CD4-positive, alpha-beta T cell (primary cell): ENCODE measurements at regions not wholly inside any gene's neighbourhood (a gene's known extent, or its start where the extent isn't known, plus 50 kb on each side); places are given as distances from the start of the nearest gene placed in this dataset.

Source experiments
- ATAC-seq: fragments of 200-7000 bp; cut with Tn5 transposase; one replicate; pipeline ENCODE4 v1.10.0; 2022; ENCODE audit warnings: mild to moderate bottlenecking; ENCODE audit not compliant: poor library complexity
- CTCF ChIA-PET: fragments of 350-600 bp; sonication (Branson Sonifier 250); formaldehyde crosslinking; loops from one replicate; lab custom pipeline; 2021; ENCODE audit warnings: antibody characterized with exemption, inconsistent platforms; lab: Charles Lee
- POLR2A ChIA-PET: fragments of 350-600 bp; sonication (Branson Sonifier 250); formaldehyde crosslinking; loops from one replicate; lab custom pipeline; 2021; ENCODE audit warnings: antibody characterized with exemption, inconsistent platforms; lab: Charles Lee
- DNase-seq, 14 experiments: peaks; one replicate each; pipeline ENCODE4 v3.0.0-alpha.2; 2013 to 2020; ENCODE audit warnings: mixed read lengths in 2 of 14
- H3K27ac ChIP-seq, 2 donors: one replicate each; pipeline versions ENCODE4 v1.5.1 to v1.7.0; 2013; ENCODE audit warnings: low read length in 2 of 2, low read depth in 1 of 2, mild to moderate bottlenecking in 1 of 2
- H3K27me3 ChIP-seq, 2 experiments: 1 replicate in 1 of 2; 2 replicates in 1 of 2; pipeline versions ENCODE4 v1.6.1 to v1.7.0; 2013; ENCODE audit warnings: low read length in 2 of 2, control low read depth in 1 of 2, mild to moderate bottlenecking in 1 of 2, moderate library complexity in 1 of 2; ENCODE audit not compliant: insufficient read depth in 2 of 2, control insufficient read depth in 1 of 2
- H3K36me3 ChIP-seq: one replicate; pipeline ENCODE4 v1.6.1; 2013; ENCODE audit warnings: low read length, control low read depth; ENCODE audit not compliant: insufficient read depth
- H3K4me1 ChIP-seq: one replicate; pipeline ENCODE4 v1.6.1; 2013; ENCODE audit warnings: low read length, control low read depth; ENCODE audit not compliant: insufficient read depth
- H3K4me3 ChIP-seq: one replicate; pipeline ENCODE4 v1.5.1; 2013; ENCODE audit warnings: mild to moderate bottlenecking, low read length, moderate library complexity
- H3K9me3 ChIP-seq, 2 experiments: 1 replicate in 1 of 2; 2 replicates in 1 of 2; pipeline versions ENCODE4 v1.6.1 to v1.7.0; 2013; ENCODE audit warnings: low read length in 2 of 2, mild to moderate bottlenecking in 2 of 2, control low read depth in 1 of 2, moderate library complexity in 1 of 2; ENCODE audit not compliant: control insufficient read depth in 1 of 2, insufficient read depth in 1 of 2
- H3K27ac Mint-ChIP-seq: one replicate; pipeline ENCODE4 v1.8.0; 2020; ENCODE audit warnings: mixed read lengths
- H3K27me3 Mint-ChIP-seq: one replicate; pipeline ENCODE4 v1.8.0; 2021; ENCODE audit warnings: mixed read lengths
- H3K36me3 Mint-ChIP-seq: one replicate; pipeline ENCODE4 v1.8.0; 2021; ENCODE audit warnings: low read depth, mixed read lengths
- H3K4me1 Mint-ChIP-seq: one replicate; pipeline ENCODE4 v1.8.0; 2021; ENCODE audit warnings: low read depth, mixed read lengths
- H3K4me3 Mint-ChIP-seq: one replicate; pipeline ENCODE4 v1.8.0; 2020; ENCODE audit warnings: mild to moderate bottlenecking, mixed read lengths
- H3K9me3 Mint-ChIP-seq: one replicate; pipeline ENCODE4 v1.8.0; 2020; ENCODE audit warnings: mixed read lengths
- intact Hi-C, 2 experiments: fragments of 100-400 bp; cut with DNase I in 1 of 2; cut with micrococcal nuclease in 1 of 2; formaldehyde crosslinking; loops; one replicate each; pipeline versions ENCODE4 v1.15.1 to v1.9.0; 2023 to 2025; cut with DNase I, micrococcal nuclease
- TF ChIP-seq, protein P1 (sequence below): fragments of 200-600 bp; IDR thresholded peaks from one replicate; pipeline ENCODE4 v1.8.0; 2022; ENCODE audit warnings: antibody characterized with exemption, mild to moderate bottlenecking

DNA sequence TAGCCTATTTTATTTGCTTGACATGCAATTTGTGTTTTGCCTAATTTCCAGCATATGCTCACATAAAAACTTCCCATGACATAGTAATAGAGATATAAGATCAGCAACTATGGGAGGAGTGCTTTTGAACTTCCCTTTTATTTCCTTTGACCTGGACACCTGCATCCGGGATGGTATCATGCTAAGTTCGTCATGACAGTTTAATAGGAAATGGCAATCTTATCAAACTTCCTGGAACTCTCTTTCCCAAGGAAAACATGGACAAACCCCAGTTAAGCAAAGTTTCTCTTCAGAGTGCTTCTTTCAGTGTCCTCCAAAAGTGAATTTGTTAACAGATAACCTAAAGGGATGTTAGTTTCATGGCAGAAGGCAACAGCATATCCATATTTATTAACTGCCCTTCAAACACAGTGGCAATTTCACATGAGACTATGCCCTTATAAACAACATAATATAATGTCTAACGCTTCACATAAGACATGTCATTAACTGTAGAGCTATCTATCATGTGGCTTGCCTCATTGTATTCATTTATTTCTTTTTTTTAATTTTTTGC is 474.7 kb upstream of the SEMA3A start:
- no peaks in the 10 kb centered on the region for H3K9me3 ChIP-seq
- H3K36me3 ChIP-seq, result no peaks in the 10 kb centered on the region
- H3K4me1 ChIP-seq, result no peaks in the 10 kb centered on the region
- H3K27me3 Mint-ChIP-seq, result no peaks in the 10 kb centered on the region
- no peaks in the 10 kb centered on the region for H3K9me3 Mint-ChIP-seq
- no peak overlapping the region for H3K27ac ChIP-seq
- ATAC-seq (no peak), DNase-seq (no peak)
- TF ChIP-seq, protein P1, sequence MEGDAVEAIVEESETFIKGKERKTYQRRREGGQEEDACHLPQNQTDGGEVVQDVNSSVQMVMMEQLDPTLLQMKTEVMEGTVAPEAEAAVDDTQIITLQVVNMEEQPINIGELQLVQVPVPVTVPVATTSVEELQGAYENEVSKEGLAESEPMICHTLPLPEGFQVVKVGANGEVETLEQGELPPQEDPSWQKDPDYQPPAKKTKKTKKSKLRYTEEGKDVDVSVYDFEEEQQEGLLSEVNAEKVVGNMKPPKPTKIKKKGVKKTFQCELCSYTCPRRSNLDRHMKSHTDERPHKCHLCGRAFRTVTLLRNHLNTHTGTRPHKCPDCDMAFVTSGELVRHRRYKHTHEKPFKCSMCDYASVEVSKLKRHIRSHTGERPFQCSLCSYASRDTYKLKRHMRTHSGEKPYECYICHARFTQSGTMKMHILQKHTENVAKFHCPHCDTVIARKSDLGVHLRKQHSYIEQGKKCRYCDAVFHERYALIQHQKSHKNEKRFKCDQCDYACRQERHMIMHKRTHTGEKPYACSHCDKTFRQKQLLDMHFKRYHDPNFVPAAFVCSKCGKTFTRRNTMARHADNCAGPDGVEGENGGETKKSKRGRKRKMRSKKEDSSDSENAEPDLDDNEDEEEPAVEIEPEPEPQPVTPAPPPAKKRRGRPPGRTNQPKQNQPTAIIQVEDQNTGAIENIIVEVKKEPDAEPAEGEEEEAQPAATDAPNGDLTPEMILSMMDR, result no peak
- H3K4me3 ChIP-seq, result no peak overlapping the region
- H3K27ac Mint-ChIP-seq, result no peak overlapping the region
- intact Hi-C loops, result no loop called here
- H3K36me3 Mint-ChIP-seq, result no peaks in the 10 kb centered on the region
- ChIA-PET POLR2A (no interaction called here), CTCF (no interaction called here)
- H3K4me1 Mint-ChIP-seq, result no peaks in the 10 kb centered on the region
- no peaks in the 10 kb centered on the region for H3K27me3 ChIP-seq
- H3K4me3 Mint-ChIP-seq, result no peak overlapping the region

DNA sequence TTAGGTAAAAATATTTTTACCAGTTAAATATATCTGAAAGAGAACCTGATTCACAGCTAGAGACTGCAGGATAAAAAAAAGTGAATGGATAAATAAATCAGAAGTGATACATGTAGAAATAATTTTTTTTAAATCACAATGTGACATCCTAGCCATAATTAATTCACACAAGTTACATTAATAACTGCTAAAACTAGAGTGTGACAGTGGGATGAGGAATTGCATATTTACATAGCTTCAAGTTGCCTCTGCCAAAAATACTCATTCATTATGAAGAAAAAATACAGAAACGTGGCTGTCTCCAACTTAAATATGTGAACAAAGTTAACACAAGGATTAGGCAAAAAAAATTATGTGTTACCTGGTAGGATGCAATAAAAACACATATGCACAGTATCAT is 473.5 kb upstream of the SEMA3A start:
- H3K9me3 Mint-ChIP-seq, result no peaks in the 10 kb centered on the region
- no peaks in the 10 kb centered on the region for H3K36me3 ChIP-seq
- H3K4me1 Mint-ChIP-seq, result no peaks in the 10 kb centered on the region
- H3K27me3 Mint-ChIP-seq, result no peaks in the 10 kb centered on the region
- no peak overlapping the region for H3K27ac ChIP-seq
- ChIA-PET POLR2A (no interaction called here), CTCF (no interaction called here)
- H3K4me3 ChIP-seq, result no peak overlapping the region
- intact Hi-C loops, result no loop called here
- no peak overlapping the region for H3K4me3 Mint-ChIP-seq
- no peaks in the 10 kb centered on the region for H3K27me3 ChIP-seq
- H3K9me3 ChIP-seq, result no peaks in the 10 kb centered on the region
- ATAC-seq (no peak), DNase-seq (no peak)
- H3K36me3 Mint-ChIP-seq, result no peaks in the 10 kb centered on the region
- no peak overlapping the region for H3K27ac Mint-ChIP-seq
- TF ChIP-seq, protein P1, result no peak
- H3K4me1 ChIP-seq, result no peaks in the 10 kb centered on the region

DNA sequence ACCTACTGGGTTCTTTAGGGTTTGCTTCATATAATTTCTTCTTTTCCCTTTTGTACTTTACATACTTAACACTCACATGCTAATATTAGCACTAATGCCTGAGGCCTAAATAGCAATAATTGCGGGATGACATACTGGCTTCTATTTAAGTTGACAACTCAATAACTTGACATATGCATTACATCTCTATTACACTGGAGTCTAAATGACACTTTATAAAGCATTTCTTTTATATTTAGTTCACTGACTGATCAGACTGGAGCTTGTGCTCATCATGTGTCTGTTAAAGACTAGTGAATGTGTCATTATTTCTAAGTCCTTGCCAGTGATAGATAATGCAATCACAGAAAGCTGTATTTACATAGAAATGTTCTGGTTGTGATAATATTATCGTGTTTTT is 472.1 kb upstream of the SEMA3A start:
- H3K36me3 ChIP-seq, result no peaks in the 10 kb centered on the region
- no peak for DNase-seq
- Mint-ChIP-seq H3K4me3 (no peak overlapping the region), H3K27ac (no peak overlapping the region), H3K4me1 (no peaks in the 10 kb centered on the region), H3K27me3 (no peaks in the 10 kb centered on the region), H3K36me3 (no peaks in the 10 kb centered on the region), H3K9me3 (no peaks in the 10 kb centered on the region)
- intact Hi-C loops, result no loop called here
- CTCF ChIA-PET, result no interaction called here
- TF ChIP-seq, protein P1, result no peak
- no peak overlapping the region for H3K4me3 ChIP-seq
- no peaks in the 10 kb centered on the region for H3K4me1 ChIP-seq
- no peaks in the 10 kb centered on the region for H3K9me3 ChIP-seq
- H3K27ac ChIP-seq, result no peak overlapping the region
- POLR2A ChIA-PET, result no interaction called here
- no peaks in the 10 kb centered on the region for H3K27me3 ChIP-seq
- no peak for ATAC-seq
